Naive B cell (primary cell): ENCODE measurements at regions not wholly inside any gene's neighbourhood (a gene's known extent, or its start where the extent isn't known, plus 50 kb on each side); places are given as distances from the start of the nearest gene placed in this dataset.
"Not testable (repeated sequence)": the region's sequence is repeated elsewhere in the genome, so short reads cannot be mapped to it uniquely, and the experiment has no call there.

ENCODE experiments used
- ATAC-seq, 2 donors: fragments of 150-1000 bp; cut with Tn5 transposase; 2 replicates each; pipeline ENCODE4 v1.10.0; 2021; ENCODE audit warnings: low read depth in 2 of 2, mild to moderate bottlenecking in 2 of 2, moderate library complexity in 2 of 2
- DNase-seq: peaks from one replicate; pipeline ENCODE4 v3.0.0; 2022
- H3K27ac Mint-ChIP-seq, 6 donors: one replicate each; pipeline ENCODE4 v1.8.0; 2020 to 2022; ENCODE audit warnings: mild to moderate bottlenecking in 6 of 6, mixed read lengths in 6 of 6, moderate library complexity in 5 of 6, inconsistent platforms in 2 of 6
- H3K27me3 Mint-ChIP-seq, 3 donors: one replicate each; pipeline ENCODE4 v1.8.0; 2021 to 2022; ENCODE audit warnings: mixed read lengths in 3 of 3, mild to moderate bottlenecking in 1 of 3
- H3K36me3 Mint-ChIP-seq, 2 donors: one replicate each; pipeline ENCODE4 v1.8.0; 2020 to 2022; ENCODE audit warnings: mixed read lengths in 2 of 2, inconsistent platforms in 1 of 2, mild to moderate bottlenecking in 1 of 2
- H3K4me1 Mint-ChIP-seq, 3 donors: one replicate each; pipeline ENCODE4 v1.8.0; 2020 to 2022; ENCODE audit warnings: mixed read lengths in 3 of 3, inconsistent platforms in 1 of 3, mild to moderate bottlenecking in 1 of 3, moderate library complexity in 1 of 3
- H3K4me3 Mint-ChIP-seq, 8 donors: one replicate each; pipeline ENCODE4 v1.8.0; 2020 to 2022; ENCODE audit warnings: mild to moderate bottlenecking in 8 of 8, mixed read lengths in 8 of 8, moderate library complexity in 8 of 8, inconsistent platforms in 2 of 8
- H3K9me3 Mint-ChIP-seq, 7 donors: one replicate each; pipeline ENCODE4 v1.8.0; 2020 to 2022; ENCODE audit warnings: mixed read lengths in 7 of 7, mild to moderate bottlenecking in 5 of 7, inconsistent platforms in 2 of 7, moderate library complexity in 1 of 7

GRCh38 chr14:57052705-57053302 is 215.9 kb downstream of the EXOC5 start:
- no peak for DNase-seq
- no peak for ATAC-seq
- H3K9me3 Mint-ChIP-seq, result peaks cover 0 to 14% (median 4%) of the 10 kb centered on the region in 7 donors
- H3K27ac Mint-ChIP-seq, result no peak overlapping the region
- no peak overlapping the region for H3K4me3 Mint-ChIP-seq
- H3K4me1 Mint-ChIP-seq, result no peaks in the 10 kb centered on the region
- H3K36me3 Mint-ChIP-seq, result no peaks in the 10 kb centered on the region
- H3K27me3 Mint-ChIP-seq, result peaks cover 0 to 34% (median 8%) of the 10 kb centered on the region in 3 donors

DNA sequence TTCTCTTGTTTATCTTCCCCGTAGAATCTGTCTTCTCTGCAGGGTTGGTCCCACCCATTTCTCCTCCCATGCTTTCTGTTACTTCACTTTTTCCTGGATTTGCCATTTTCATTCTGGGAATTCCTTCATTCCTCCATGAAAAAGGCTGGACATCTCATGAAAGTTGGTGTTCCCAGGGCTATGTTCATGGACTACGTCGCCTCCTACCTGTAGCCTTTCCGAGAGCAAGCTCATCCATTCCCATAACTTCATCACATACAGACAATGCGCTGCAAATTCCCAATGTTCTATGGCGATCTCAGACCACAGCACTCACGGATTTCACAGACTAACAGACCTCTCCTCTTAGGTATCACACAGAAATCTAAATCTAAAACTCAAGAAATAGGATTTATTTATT is 217.1 kb downstream of the EXOC5 start:
- H3K9me3 Mint-ChIP-seq, result peaks cover 0 to 14% (median 4%) of the 10 kb centered on the region in 7 donors
- H3K27ac Mint-ChIP-seq, result no peak overlapping the region
- peaks cover 0 to 34% (median 7%) of the 10 kb centered on the region in 3 donors for H3K27me3 Mint-ChIP-seq
- H3K4me3 Mint-ChIP-seq, result no peak overlapping the region
- DNase-seq, result no peak
- no peaks in the 10 kb centered on the region for H3K36me3 Mint-ChIP-seq
- no peak for ATAC-seq
- no peaks in the 10 kb centered on the region for H3K4me1 Mint-ChIP-seq

- Mint-ChIP-seq H3K4me1 (no peaks in the 10 kb centered on the region), H3K27ac (no peak overlapping the region), H3K9me3 (peaks cover 0 to 14% (median 4%) of the 10 kb centered on the region in 7 donors), H3K4me3 (no peak overlapping the region), H3K36me3 (no peaks in the 10 kb centered on the region), H3K27me3 (peaks cover 0 to 34% (median 13%) of the 10 kb centered on the region in 3 donors)
- no peak for ATAC-seq
- DNase-seq, result no peak
Measured at GRCh38 chr14:57049848-57050247, 218.9 kb downstream of the EXOC5 start.

DNA sequence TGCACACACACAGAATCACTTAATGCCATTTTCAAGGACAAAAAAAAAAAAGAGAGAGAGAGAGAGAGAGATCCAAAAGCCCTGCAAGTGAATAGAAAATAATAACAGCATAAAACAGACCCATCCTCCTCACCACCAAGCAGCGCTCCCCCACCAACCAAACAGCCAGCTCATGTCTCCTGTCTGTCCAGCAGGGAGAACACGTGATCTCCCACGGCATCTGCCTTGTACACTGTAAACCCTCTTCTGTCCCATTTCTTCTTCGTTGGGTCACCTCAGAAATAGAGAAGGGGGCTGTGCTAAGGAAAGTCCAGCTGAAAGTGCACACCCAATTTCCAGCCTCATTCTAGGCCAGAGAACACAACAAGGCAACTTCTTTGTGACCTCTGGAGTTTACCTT is 222.5 kb downstream of the EXOC5 start:
- Mint-ChIP-seq H3K36me3 (no peaks in the 10 kb centered on the region), H3K27ac (no peak overlapping the region)

DNA sequence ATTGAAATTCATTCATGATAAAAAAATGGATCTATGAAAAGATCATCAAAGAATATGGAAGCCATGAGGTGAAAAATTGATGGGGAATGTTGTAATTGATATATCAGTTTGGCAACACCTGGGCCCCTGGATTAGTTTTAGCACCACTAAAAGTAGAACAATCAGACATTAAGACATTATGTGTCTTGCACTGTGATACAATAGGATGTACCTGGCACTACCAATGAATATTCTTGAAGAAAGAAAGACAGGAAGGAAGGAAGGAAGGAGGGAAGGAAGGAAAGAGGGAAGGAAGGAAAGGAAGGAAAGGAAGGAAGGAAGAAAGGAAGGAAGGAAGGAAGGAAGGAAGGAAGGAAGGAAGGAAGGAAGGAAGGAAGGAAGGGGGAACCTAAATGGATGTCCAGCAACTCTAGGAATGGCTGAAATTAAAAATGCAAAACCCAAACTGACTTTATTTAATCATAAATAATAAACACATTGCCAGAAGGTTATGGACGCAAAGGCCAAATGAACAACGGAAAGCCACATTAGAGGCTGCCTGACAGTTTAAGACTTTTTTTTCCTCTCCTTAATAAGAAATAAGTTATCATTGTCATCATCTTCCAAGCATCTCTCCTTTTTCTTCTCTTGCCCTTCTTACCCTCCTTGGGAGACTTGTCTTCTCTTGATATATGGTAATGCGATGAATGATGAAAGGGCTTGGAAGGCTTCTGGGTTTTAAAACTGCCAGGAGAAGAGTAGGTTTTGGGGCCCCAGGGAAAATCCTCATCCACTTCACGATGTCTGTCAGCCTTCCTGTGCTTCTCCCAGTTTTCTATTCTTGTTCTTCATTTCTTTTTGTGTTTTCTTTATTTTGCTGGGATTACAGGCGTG is 224.4 kb downstream of the EXOC5 start:
- H3K4me1 Mint-ChIP-seq, H3K4me3 Mint-ChIP-seq, DNase-seq, H3K36me3 Mint-ChIP-seq, ATAC-seq: not testable (repeated sequence)
- Mint-ChIP-seq H3K27ac (peak overlapping the region in 1 of 6 donors; percentile 6), H3K27me3 (peaks cover 0 to 15% (median 9%) of the 10 kb centered on the region in 3 donors), H3K9me3 (peaks cover 0 to 13% (median 7%) of the 10 kb centered on the region in 7 donors)

More for the DNA sequence above, 222.5 kb downstream of the EXOC5 start:
- Mint-ChIP-seq H3K4me1 (no peaks in the 10 kb centered on the region), H3K4me3 (no peak overlapping the region), H3K27me3 (peaks cover 9 to 13% (median 11%) of the 10 kb centered on the region in 3 donors), H3K9me3 (peaks cover 0 to 14% (median 3%) of the 10 kb centered on the region in 7 donors)
- no peak for ATAC-seq
- DNase-seq, result no peak

- peaks cover 13 to 18% (median 16%) of the 10 kb centered on the region in 3 donors for H3K4me1 Mint-ChIP-seq
- DNase-seq (peak; percentile 28), ATAC-seq (peak; percentile 96 to 99)
- H3K27me3 Mint-ChIP-seq, result peaks cover 0 to 9% (median 5%) of the 10 kb centered on the region in 3 donors
- peaks cover 5 to 30% (median 14%) of the 10 kb centered on the region in 7 donors for H3K9me3 Mint-ChIP-seq
- peak overlapping the region; percentile 24 to 93 (median 82) for H3K27ac Mint-ChIP-seq
- peaks cover 0 to 14% of the 10 kb centered on the region in 2 donors for H3K36me3 Mint-ChIP-seq
- H3K4me3 Mint-ChIP-seq, result peak overlapping the region; percentile 3 to 75 (median 58)
Measured at GRCh38 chr14:57038689-57039088, 228.4 kb upstream of the OTX2 start.

- Mint-ChIP-seq H3K4me1 (no peaks in the 10 kb centered on the region), H3K27ac (no peak overlapping the region), H3K27me3 (peaks cover 0 to 19% (median 9%) of the 10 kb centered on the region in 3 donors), H3K4me3 (no peak overlapping the region), H3K9me3 (peaks cover 5 to 18% (median 11%) of the 10 kb centered on the region in 7 donors), H3K36me3 (peaks cover 0 to 14% of the 10 kb centered on the region in 2 donors)
- ATAC-seq (no peak), DNase-seq (no peak)
Measured at GRCh38 chr14:57031474-57031873, 221.2 kb upstream of the OTX2 start.

- Mint-ChIP-seq H3K27me3 (peaks cover 0 to 19% (median 9%) of the 10 kb centered on the region in 3 donors), H3K4me1 (no peaks in the 10 kb centered on the region), H3K4me3 (no peak overlapping the region), H3K27ac (no peak overlapping the region), H3K36me3 (peaks cover 0 to 14% of the 10 kb centered on the region in 2 donors), H3K9me3 (peaks cover 5 to 22% (median 11%) of the 10 kb centered on the region in 7 donors)
- DNase-seq (no peak), ATAC-seq (no peak)
Measured at GRCh38 chr14:57029620-57030253, 219.5 kb upstream of the OTX2 start.

GRCh38 chr14:57025456-57025855 is 215.2 kb upstream of the OTX2 start:
- no peak for ATAC-seq

GRCh38 chr14:57022608-57023007 is 212.3 kb upstream of the OTX2 start:
- Mint-ChIP-seq H3K36me3 (peaks cover 0 to 7% of the 10 kb centered on the region in 2 donors), H3K4me3 (no peak overlapping the region), H3K4me1 (no peaks in the 10 kb centered on the region), H3K27me3 (no peaks in the 10 kb centered on the region), H3K27ac (no peak overlapping the region), H3K9me3 (peaks cover 2 to 11% (median 8%) of the 10 kb centered on the region in 7 donors)
- DNase-seq (no peak), ATAC-seq (no peak)

More at GRCh38 chr14:57025456-57025855, 215.2 kb upstream of the OTX2 start:
- H3K4me1 Mint-ChIP-seq, result no peaks in the 10 kb centered on the region
- H3K36me3 Mint-ChIP-seq, result peaks cover 7% of the 10 kb centered on the region in 2 donors
- no peak for DNase-seq
- H3K9me3 Mint-ChIP-seq, result peaks cover 4 to 15% (median 9%) of the 10 kb centered on the region in 7 donors
- no peak overlapping the region for H3K27ac Mint-ChIP-seq
- H3K4me3 Mint-ChIP-seq, result no peak overlapping the region
- H3K27me3 Mint-ChIP-seq, result peaks cover 0 to 15% (median 4%) of the 10 kb centered on the region in 3 donors

DNA sequence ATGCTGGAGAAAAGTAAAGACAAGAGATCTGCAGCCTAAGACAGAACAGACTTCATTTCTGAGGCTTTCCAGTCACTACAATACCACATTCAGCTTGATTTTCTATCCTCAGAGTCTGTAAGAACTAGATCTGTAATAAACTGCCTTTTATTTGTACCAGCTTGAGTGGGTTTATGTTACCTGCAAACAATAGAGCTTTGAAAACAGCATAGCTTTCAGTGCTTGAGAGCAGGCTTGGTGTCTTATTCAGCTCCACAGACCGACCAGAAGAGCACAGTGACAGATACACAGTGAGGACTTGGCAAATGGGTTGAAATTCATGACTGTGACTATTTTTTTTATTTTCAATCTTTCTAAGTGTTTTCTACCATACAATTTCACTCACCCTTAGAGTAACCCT is 207.8 kb upstream of the OTX2 start:
- no peak overlapping the region for H3K27ac Mint-ChIP-seq

GRCh38 chr14:57013987-57014386 is 203.7 kb upstream of the OTX2 start:
- ATAC-seq, result no peak
- Mint-ChIP-seq H3K27ac (no peak overlapping the region), H3K27me3 (peaks cover 0 to 6% (median 0%) of the 10 kb centered on the region in 3 donors), H3K4me1 (no peaks in the 10 kb centered on the region), H3K36me3 (peaks cover 0 to 14% of the 10 kb centered on the region in 2 donors), H3K4me3 (no peak overlapping the region), H3K9me3 (peaks cover 7 to 52% (median 19%) of the 10 kb centered on the region in 7 donors)
- DNase-seq, result no peak

More for the DNA sequence above, 207.8 kb upstream of the OTX2 start:
- Mint-ChIP-seq H3K27me3 (no peaks in the 10 kb centered on the region), H3K9me3 (peaks cover 5 to 31% (median 9%) of the 10 kb centered on the region in 7 donors), H3K4me1 (no peaks in the 10 kb centered on the region), H3K4me3 (no peak overlapping the region), H3K36me3 (peaks cover 0 to 6% of the 10 kb centered on the region in 2 donors)
- no peak for DNase-seq
- ATAC-seq, result no peak
